ENCODE measurements at regions not wholly inside any gene's neighbourhood (a gene's known extent, or its start where the extent isn't known, plus 50 kb on each side); places are given as distances from the start of the nearest gene placed in this dataset.

GRCh38 chr12:124393414-124393790 is 98.5 kb downstream of the RFLNA start:
- DNase-seq: no peak

GRCh38 chr12:124392667-124393413 is 97.9 kb downstream of the RFLNA start:
- DNase-seq: no peak

GRCh38 chr12:124392271-124392666 is 97.4 kb downstream of the RFLNA start:
- DNase-seq: no peak

- peak; percentile 40 for DNase-seq
Observed at GRCh38 chr12:124391340-124392261, 96.7 kb downstream of the RFLNA start.

- DNase-seq: no peak
Observed at GRCh38 chr12:124390442-124391097, 95.7 kb downstream of the RFLNA start.

- no peak for DNase-seq
Observed at GRCh38 chr12:124389725-124390441, 95.0 kb downstream of the RFLNA start.

GRCh38 chr12:124389138-124389724 is 94.3 kb downstream of the RFLNA start:
- DNase-seq: peak; percentile 40

GRCh38 chr12:124388679-124389137 is 93.8 kb downstream of the RFLNA start:
- peak; percentile 36 for DNase-seq

- no peak for DNase-seq
Observed at GRCh38 chr12:124388038-124388671, 93.3 kb downstream of the RFLNA start.

- DNase-seq: no peak
Observed at GRCh38 chr12:124387528-124387911, 92.6 kb downstream of the RFLNA start.

GRCh38 chr12:124386661-124387527 is 92.0 kb downstream of the RFLNA start:
- DNase-seq: no peak

- no peak for DNase-seq
Observed at GRCh38 chr12:124386059-124386458, 91.2 kb downstream of the RFLNA start.

- DNase-seq: no peak
Observed at GRCh38 chr12:124385219-124385969, 90.5 kb downstream of the RFLNA start.

- no peak for DNase-seq
Observed at GRCh38 chr12:124384299-124384894, 89.5 kb downstream of the RFLNA start.

GRCh38 chr12:124383028-124383427 is 88.1 kb downstream of the RFLNA start:
- no peak for DNase-seq

- DNase-seq: no peak
Observed at GRCh38 chr12:124381456-124382296, 86.8 kb downstream of the RFLNA start.

- no peak for DNase-seq
Observed at GRCh38 chr12:124380796-124381455, 86.0 kb downstream of the RFLNA start.
